ENCODE measurements at regions not wholly inside any gene's neighbourhood (a gene's known extent, or its start where the extent isn't known, plus 50 kb on each side); places are given as distances from the start of the nearest gene placed in this dataset.

- in situ Hi-C loops (cut with HindIII; ENCODE audit: low sequenced_read_pairs), result no loop called here
- TF ChIP-seq CTCF (IDR thresholded peaks at IDR 0.05; ENCODE audit: low read depth, low read length, missing control alignments), result no peak
- H3K4me3 ChIP-seq (ENCODE audit: low read depth, low read length), result no peak overlapping the region
- DNase-seq (ENCODE audit: low read depth), result no peak
Observed at GRCh38 chr16:13291591-13292333, 390.4 kb downstream of the SHISA9 start.

GRCh38 chr16:13296206-13296605, 394.8 kb downstream of the SHISA9 start:
- in situ Hi-C loops (cut with HindIII; ENCODE audit: low sequenced_read_pairs), result no loop called here
- no peak for DNase-seq (ENCODE audit: low read depth)
- no peak overlapping the region for H3K4me3 ChIP-seq (ENCODE audit: low read depth, low read length)
- TF ChIP-seq CTCF (IDR thresholded peaks at IDR 0.05; ENCODE audit: low read depth, low read length, missing control alignments), result no peak

GRCh38 chr16:13298666-13299065, 397.3 kb downstream of the SHISA9 start:
- in situ Hi-C loops (cut with HindIII; ENCODE audit: low sequenced_read_pairs), result no loop called here
- no peak overlapping the region for H3K4me3 ChIP-seq (ENCODE audit: low read depth, low read length)
- no peak for TF ChIP-seq CTCF (IDR thresholded peaks at IDR 0.05; ENCODE audit: low read depth, low read length, missing control alignments)
- peak; percentile 89 for DNase-seq (ENCODE audit: low read depth)

GRCh38 chr16:13300066-13300840, 398.9 kb downstream of the SHISA9 start:
- no peak for DNase-seq (ENCODE audit: low read depth)
- in situ Hi-C loops (cut with HindIII; ENCODE audit: low sequenced_read_pairs), result no loop called here
- H3K4me3 ChIP-seq (ENCODE audit: low read depth, low read length), result no peak overlapping the region
- no peak for TF ChIP-seq CTCF (IDR thresholded peaks at IDR 0.05; ENCODE audit: low read depth, low read length, missing control alignments)

- no peak for TF ChIP-seq CTCF (IDR thresholded peaks at IDR 0.05; ENCODE audit: low read depth, low read length, missing control alignments)
- DNase-seq (ENCODE audit: low read depth), result no peak
- in situ Hi-C loops (cut with HindIII; ENCODE audit: low sequenced_read_pairs), result no loop called here
- no peak overlapping the region for H3K4me3 ChIP-seq (ENCODE audit: low read depth, low read length)
Observed at GRCh38 chr16:13305019-13305755, 403.8 kb downstream of the SHISA9 start.

GRCh38 chr16:13306161-13306995, 405.0 kb downstream of the SHISA9 start:
- no peak for TF ChIP-seq CTCF (IDR thresholded peaks at IDR 0.05; ENCODE audit: low read depth, low read length, missing control alignments)
- H3K4me3 ChIP-seq (ENCODE audit: low read depth, low read length), result no peak overlapping the region
- in situ Hi-C loops (cut with HindIII; ENCODE audit: low sequenced_read_pairs), result no loop called here
- no peak for DNase-seq (ENCODE audit: low read depth)
